ENCODE measurements at regions not wholly inside any gene's neighbourhood (a gene's known extent, or its start where the extent isn't known, plus 50 kb on each side); places are given as distances from the start of the nearest gene placed in this dataset.

DNA sequence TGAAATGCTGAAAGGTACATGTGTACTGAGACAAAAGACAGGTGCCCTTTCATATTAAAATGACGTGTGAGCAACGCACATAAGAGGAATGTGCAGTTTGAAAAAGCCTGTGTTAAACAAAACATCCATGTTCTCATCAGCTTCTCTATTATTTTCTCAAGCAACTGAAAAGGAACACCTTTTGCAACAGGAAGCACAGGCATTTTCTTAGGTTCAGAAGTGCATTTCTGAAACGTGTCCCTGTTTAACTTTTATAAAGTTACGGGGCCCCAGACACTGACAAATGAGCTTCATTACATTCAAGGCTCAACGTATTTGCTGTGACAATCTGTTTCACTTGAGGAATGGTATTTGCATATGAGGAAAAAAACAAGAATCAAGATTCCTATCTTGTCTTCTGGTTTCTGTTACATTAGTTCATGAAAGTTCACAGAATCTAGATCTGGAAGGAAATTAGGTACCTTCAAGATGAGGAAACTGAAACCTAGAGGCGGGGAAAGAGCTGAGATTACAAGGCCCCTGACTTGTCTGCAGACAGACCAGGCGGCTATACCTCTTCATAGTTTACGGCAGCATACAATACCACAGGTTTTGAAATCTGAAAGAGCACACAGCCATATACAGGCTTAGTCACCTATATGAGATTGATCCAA is 431.7 kb downstream of the KLF12 start:
- DNase-seq, result peak; percentile 56

GRCh38 chr13:73701160-73701559 is 433.0 kb downstream of the KLF12 start:
- DNase-seq, result no peak

DNA sequence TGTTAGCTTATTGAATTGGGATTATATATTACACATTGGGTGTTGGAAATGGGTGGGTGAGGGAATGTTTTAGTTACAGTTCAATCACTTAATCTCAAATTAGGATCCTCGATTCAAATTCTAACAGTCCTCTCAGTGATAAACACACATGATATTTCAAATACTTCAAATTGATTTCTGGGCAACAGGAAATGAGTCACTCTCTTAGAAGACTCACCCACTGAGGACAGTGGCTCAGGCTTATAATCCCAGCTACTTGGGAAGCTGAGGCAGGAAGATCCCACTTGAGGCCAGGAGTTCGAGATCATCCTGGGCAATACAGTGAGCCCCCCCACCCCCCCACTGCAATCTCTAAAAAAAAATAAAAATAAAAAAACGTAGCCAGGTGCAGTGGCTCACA is 435.3 kb downstream of the KLF12 start:
- no peak for DNase-seq

GRCh38 chr13:73697166-73697565 is 437.0 kb downstream of the KLF12 start:
- no peak for DNase-seq

GRCh38 chr13:73696713-73697112 is 437.5 kb downstream of the KLF12 start:
- DNase-seq, result no peak

DNA sequence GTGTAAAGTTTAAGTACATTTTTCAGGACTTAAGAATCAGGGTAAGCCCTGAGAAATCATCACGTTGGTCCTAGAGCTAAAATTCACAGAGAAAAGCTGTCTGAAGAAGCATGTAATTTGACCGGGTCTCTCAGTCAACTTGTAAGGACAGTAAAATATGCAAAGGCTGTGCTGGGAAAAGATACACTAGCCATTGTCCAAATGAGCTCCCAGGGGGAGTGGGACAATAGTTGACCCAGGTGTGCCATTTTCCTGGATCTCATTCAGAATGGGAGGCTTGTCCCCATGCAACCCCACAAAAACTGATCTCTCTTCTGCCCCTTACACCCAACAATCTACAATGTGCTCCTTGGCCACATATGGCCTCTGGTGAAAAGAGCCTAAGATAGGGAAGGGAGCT is 437.9 kb downstream of the KLF12 start:
- DNase-seq, result no peak

DNA sequence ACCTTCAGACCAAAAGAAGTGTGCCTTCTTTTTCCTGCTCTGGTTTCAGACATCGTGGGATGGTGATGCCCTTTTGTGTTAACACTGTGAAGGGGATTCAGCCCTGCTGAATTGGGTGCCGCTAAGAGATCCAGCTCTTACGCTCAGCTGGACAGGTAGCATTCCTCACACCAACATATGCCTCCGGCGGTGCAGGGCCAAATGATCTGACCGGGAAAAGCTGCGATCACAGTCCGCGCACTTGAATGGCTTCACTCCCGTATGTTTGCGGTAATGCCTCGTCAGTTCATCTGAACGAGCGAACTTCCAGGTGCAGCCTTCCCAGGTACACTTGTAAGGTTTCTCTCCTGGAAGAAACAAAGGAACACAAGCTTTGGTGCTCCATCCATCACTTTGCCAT is 438.9 kb downstream of the KLF12 start:
- DNase-seq, result no peak

GRCh38 chr13:73693215-73693614 is 441.0 kb downstream of the KLF12 start:
- no peak for DNase-seq

GRCh38 chr13:73691891-73692290 is 442.3 kb downstream of the KLF12 start:
- no peak for DNase-seq

- DNase-seq, result no peak
Measured at GRCh38 chr13:73687929-73688328, 446.3 kb downstream of the KLF12 start.

- no peak for DNase-seq
Measured at GRCh38 chr13:73687087-73687486, 447.1 kb downstream of the KLF12 start.

DNA sequence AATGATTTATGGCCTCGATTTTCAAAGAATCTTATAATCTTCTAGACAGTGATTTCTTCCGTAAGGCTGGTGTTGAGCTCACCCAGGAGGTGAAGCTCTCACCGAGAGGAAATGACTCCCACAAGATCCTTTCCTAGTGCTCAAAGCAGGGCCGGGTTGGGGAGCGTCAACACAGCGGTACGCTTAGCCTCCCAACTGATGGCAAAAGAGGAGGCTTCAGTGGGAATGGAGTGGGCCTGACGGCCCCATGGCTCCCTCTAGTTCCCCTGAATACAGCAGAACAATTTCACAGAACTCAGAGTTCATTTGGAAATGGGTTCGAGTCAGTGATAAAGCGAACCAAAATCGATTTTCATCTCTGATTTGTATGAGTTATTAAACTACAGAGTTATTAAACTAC is 449.5 kb downstream of the KLF12 start:
- DNase-seq, result no peak

DNA sequence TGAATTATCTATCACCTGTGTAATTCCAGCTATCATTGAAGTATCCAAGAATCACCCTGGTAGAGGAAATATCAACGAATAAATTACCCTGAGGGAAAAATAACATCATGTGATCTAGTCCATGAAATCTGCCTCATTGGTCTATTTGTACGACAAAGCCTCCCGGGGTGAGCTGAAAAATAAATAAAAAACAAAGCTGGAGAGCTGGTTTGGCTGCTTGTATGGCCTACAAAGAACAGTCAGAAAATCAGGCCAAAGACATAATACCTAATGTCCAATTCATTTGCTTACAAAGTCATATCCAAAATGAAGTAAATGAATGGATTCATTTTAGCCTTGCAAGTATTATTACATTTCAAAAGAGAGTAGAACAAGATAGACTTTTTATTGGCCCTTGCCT is 449.9 kb downstream of the KLF12 start:
- no peak for DNase-seq

DNA sequence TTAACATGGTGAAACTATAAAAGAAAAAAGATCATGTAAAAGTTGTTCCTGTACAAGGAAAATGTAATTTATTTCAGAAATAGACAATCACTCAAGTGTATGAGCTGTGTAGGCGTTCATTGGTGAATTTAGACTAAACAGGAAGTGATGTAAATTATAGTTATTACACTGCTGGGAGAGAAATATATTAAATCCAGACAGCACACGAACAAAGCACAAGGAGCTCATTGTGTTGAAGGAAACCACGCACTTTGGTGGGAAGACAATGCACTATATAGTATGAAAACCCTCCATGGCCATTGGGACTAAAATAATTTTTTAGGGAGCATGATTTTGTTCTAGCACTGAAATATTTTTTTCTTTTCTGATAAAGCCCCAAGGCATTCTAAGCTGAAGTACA is 450.5 kb downstream of the KLF12 start:
- DNase-seq, result no peak

DNA sequence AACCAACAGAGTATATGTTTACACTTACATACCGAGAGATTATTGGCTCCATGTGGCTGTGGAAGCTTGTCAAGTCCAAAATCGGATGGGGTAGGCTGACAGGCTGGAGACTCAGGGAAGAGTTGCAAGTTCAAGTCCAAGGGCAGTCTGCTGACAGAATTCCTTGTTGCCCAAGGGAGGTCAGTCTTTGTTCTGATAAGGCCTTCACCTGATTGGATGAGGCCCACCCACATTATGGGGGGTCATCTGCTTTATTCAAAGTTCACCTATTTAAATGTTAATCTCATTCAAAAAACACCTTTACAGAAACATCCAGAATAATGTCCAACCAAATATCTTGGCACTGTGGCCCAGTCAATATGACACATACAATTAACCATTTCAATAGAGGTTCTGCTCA is 452.4 kb downstream of the KLF12 start:
- no peak for DNase-seq

DNA sequence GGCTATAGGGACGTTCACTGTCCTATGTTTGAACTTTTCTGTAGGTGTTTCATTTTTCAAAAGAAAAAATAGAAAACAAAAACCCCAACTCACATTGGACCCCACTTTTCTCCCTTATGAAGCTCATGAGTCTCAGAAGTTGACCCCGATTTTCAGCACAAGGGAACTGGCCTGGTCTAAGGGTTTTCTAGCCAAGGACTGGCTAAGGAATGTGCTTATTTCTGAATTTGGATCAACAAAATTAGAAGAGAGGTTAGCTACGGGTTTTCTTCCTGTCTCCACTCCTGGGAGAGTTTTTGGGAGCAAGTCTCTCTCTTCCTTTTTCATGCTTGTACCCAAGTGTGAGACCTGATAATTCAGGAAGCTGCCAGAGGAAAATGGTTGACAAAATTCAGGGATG is 453.2 kb downstream of the KLF12 start:
- no peak for DNase-seq

GRCh38 chr13:73677048-73677601 is 457.1 kb downstream of the KLF12 start:
- DNase-seq, result no peak

DNA sequence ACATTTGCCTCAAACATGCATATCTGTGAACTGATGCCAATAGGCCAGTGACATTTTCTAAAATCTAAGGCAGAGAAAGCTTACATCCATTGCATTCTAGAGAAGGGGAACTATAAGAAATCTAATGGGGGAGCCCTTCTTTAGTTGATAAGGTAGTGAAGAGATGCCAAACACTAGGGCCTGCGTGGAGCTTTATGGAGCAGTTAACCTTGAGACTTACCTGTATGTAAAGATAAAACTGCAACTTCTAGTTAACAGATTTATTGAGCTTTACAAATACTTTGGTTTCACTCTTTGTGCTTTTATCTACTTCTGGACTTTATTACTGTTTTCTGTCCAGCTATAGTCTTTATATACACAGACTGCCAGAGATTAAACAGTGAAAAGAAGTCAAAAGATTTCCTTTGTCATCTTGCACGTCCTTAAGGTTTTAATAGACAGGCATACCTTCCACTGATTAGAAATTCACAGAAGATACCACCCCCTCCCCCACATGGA is 457.6 kb downstream of the KLF12 start:
- DNase-seq, result no peak

- no peak for DNase-seq
Measured at GRCh38 chr13:73675821-73676220, 458.4 kb downstream of the KLF12 start.

- DNase-seq, result no peak
Measured at GRCh38 chr13:73674570-73674969, 459.6 kb downstream of the KLF12 start.

GRCh38 chr13:73673931-73674330 is 460.3 kb downstream of the KLF12 start:
- DNase-seq, result no peak

GRCh38 chr13:73672492-73672891 is 461.7 kb downstream of the KLF12 start:
- no peak for DNase-seq

DNA sequence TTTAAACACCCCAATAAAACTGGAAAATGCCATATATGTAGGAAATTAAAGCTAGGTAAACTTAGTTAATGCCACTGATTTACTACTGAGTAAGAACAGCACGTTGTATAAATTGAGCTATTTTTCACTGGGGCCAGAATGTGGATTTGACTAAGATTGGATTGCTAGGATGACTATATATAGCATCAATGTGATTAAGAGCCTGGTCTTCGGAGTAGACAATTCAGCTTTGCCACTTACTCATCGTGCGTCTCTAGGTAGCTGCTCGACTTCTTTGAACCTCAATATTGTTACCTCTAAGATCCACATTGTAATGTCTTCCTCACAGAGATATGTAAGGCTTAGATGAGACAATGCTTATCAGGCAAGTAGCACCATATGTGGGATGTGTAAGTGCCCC is 462.5 kb downstream of the KLF12 start:
- no peak for DNase-seq

GRCh38 chr13:73671011-73671410 is 463.2 kb downstream of the KLF12 start:
- DNase-seq, result no peak

DNA sequence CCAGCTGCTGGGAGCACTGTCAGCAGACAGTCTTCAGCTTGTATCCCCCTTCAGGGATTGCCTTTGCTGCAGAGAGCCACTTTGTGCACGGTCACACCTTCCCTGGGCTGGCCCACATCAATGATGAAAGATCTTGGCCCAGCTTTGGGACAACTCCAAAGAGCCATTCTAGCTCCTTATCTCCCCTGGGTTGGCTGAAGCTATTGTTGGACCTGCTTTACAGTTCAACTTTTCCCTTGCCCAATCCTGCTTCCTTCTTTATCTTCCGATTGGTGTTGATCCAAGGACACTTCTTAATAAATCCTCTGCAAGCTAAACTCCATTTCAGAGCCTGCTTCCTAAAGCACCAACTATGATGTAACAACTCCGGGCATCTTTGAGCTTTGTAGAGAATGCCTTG is 466.4 kb downstream of the KLF12 start:
- no peak for DNase-seq
